Muscle layer of colon (tissue), 2 donors: ENCODE measurements at regions not wholly inside any gene's neighbourhood (a gene's known extent, or its start where the extent isn't known, plus 50 kb on each side); places are given as distances from the start of the nearest gene placed in this dataset.

Source experiments
- H3K27ac ChIP-seq: one replicate; pipeline ENCODE4 v1.7.0; 2013; ENCODE audit warnings: low read depth, mild to moderate bottlenecking, low read length, moderate library complexity
- H3K27me3 ChIP-seq, 2 donors: one replicate each; pipeline ENCODE4 v1.7.0; 2013; ENCODE audit warnings: low read length in 2 of 2, mild to moderate bottlenecking in 2 of 2; ENCODE audit not compliant: insufficient read depth in 2 of 2, control insufficient read depth in 1 of 2
- H3K36me3 ChIP-seq: one replicate; pipeline ENCODE4 v1.7.0; 2013; ENCODE audit warnings: mild to moderate bottlenecking, low read length; ENCODE audit not compliant: insufficient read depth
- H3K4me1 ChIP-seq: one replicate; pipeline ENCODE4 v1.7.0; 2013; ENCODE audit warnings: mild to moderate bottlenecking, low read length; ENCODE audit not compliant: insufficient read depth
- H3K4me3 ChIP-seq, 2 donors: one replicate each; pipeline ENCODE4 v1.7.0; 2013; ENCODE audit warnings: low read length in 2 of 2, low read depth in 1 of 2, mild to moderate bottlenecking in 1 of 2, moderate library complexity in 1 of 2
- H3K9ac ChIP-seq: one replicate; pipeline ENCODE4 v1.7.0; 2013; ENCODE audit warnings: low read length
- H3K9me3 ChIP-seq: one replicate; pipeline ENCODE4 v1.7.0; 2013; ENCODE audit warnings: mild to moderate bottlenecking, low read length
- donor health status: abdominal sarcoma.
- donor health status: Adenocarcinoma of cecum.

DNA sequence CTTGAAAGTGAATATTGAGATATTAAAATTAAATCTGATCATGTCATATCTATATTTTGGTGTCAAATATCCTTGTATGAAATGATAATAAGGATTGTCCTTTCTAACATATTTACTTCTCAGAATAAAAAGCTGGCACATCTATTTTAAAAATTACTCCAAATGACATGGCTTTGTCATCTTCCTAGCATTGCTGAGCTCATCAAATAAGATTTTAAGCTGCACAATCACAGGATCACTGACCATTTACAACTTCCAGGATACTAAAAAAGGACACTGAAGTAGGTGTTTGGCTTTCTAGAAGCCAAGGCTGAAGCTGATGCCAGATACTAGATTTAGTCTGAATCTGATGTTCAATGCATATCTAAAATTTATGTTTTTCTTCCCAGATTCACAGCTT lies 351.1 kb downstream of the BMP4 start:
- H3K4me3 ChIP-seq, result no peak overlapping the region
- H3K36me3 ChIP-seq, result no peaks in the 10 kb centered on the region
- no peak overlapping the region for H3K9ac ChIP-seq
- H3K27me3 ChIP-seq, result no peaks in the 10 kb centered on the region
- no peaks in the 10 kb centered on the region for H3K4me1 ChIP-seq
- no peaks in the 10 kb centered on the region for H3K9me3 ChIP-seq
- H3K27ac ChIP-seq, result no peak overlapping the region

DNA sequence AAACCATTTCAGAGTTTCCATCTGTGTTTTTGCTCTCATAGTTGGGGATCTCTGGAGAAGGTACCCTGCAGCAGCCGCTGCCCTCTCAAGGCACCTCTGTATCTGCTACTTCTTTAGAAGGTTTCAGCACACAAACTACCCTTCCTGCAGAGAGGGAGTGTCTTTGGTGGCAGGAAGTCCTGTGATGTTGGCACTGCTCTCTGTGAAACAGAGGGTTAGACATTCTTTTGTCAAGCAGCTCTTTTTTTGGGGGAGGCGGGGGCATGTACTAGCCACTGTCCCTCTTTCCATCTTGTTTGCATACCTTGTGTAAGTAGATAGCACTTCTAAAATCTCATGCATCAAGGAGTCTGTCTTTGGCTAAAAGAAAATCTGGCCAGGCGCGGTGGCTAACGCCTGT lies 352.6 kb downstream of the BMP4 start:
- H3K4me1 ChIP-seq, result no peaks in the 10 kb centered on the region
- no peak overlapping the region for H3K9ac ChIP-seq
- H3K27ac ChIP-seq, result no peak overlapping the region
- no peaks in the 10 kb centered on the region for H3K9me3 ChIP-seq
- no peak overlapping the region for H3K4me3 ChIP-seq
- H3K36me3 ChIP-seq, result no peaks in the 10 kb centered on the region
- H3K27me3 ChIP-seq, result no peaks in the 10 kb centered on the region

DNA sequence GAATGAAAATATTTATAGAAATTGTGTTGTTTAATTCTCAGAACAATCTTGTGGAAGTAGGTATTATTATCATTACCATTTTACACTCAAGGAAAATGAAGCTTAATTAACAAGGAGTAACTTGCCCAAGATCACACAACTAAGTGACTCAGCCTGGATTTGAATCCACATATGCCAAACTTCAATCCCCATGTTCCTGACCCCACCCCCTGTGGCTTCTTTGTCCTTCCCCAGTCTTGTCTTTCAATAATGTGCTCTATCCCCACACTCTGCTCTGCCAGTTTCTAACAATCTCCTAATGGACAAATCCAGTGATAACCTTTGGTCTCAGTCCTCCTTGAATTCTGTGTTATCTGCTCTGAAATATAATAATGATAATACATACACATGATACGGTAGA lies 355.2 kb downstream of the BMP4 start:
- Histone ChIP-seq H3K4me1 (no peaks in the 10 kb centered on the region), H3K27ac (no peak overlapping the region), H3K27me3 (no peaks in the 10 kb centered on the region), H3K9ac (no peak overlapping the region), H3K4me3 (no peak overlapping the region), H3K36me3 (no peaks in the 10 kb centered on the region), H3K9me3 (no peaks in the 10 kb centered on the region)

DNA sequence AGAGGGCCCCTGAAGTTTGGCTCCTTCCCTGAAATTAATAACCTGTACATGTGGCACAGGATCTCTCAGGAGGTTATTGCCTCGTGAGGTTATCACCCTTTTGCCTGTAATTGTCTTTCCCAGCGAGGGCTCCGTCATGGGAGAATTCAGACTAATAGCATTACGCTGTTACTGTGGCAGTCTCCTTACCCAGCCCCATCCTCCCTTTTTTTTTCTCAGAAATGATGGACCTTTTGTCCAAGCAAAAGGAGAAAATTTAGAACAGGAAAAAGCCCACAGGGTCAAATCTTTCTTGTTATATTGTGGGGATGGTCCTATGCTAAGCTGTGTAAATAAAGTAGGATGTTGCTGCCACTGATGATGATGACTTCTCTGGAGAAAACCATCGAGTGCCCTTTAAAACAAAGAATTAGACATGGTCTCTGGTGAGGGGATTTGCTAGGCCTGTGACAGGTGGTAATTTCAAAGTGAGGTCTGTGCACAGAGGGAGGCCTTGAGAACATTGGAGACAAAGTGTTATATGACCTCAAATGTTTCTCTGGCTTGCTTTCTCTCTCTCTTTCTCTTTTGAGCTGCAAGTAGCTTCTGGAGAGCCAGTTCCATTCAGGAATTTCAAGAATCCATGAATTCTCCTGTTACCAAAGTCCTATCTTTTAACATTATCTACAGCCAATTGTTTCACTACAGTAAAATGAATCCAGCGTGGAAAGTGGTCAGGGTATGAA lies 357.2 kb downstream of the BMP4 start:
- H3K4me3 ChIP-seq, result no peak overlapping the region
- H3K36me3 ChIP-seq, result no peaks in the 10 kb centered on the region
- H3K4me1 ChIP-seq, result no peaks in the 10 kb centered on the region
- no peak overlapping the region for H3K9ac ChIP-seq
- no peaks in the 10 kb centered on the region for H3K27me3 ChIP-seq
- no peaks in the 10 kb centered on the region for H3K9me3 ChIP-seq
- no peak overlapping the region for H3K27ac ChIP-seq

DNA sequence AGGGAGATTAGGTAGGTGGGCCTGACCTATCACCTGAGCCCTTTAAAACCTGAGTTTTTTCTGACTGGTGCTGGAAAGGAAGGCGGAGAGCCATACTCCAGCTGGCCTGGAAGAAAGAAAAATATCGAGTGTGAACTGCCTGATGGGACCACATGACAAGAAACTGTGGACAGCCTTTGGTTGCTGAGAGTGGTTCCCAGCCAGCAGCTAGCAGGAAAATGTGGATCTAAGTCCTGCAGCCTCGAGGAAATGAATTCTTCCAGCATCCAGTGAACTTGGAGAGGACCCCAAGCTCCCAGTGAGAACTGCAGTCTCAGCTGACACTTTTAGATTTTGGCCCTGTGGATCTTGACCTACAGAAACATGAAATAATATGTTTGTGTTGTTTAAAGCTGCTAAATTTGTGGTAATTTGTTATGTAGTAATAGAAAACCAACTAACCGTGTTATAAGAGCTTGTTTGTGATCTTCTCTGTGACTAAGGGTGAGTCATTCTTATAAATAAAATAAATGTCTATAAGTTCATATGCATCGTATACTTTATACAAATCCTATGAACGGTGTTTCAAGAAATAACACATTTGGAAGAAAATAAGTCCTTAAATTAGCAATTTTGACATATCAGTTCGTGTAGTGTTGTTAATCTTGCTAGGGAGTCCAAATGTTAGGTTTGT lies 359.6 kb downstream of the BMP4 start:
- H3K9me3 ChIP-seq, result no peaks in the 10 kb centered on the region
- H3K27me3 ChIP-seq, result no peaks in the 10 kb centered on the region
- no peaks in the 10 kb centered on the region for H3K4me1 ChIP-seq
- no peak overlapping the region for H3K4me3 ChIP-seq
- no peaks in the 10 kb centered on the region for H3K36me3 ChIP-seq
- no peak overlapping the region for H3K9ac ChIP-seq
- no peak overlapping the region for H3K27ac ChIP-seq

DNA sequence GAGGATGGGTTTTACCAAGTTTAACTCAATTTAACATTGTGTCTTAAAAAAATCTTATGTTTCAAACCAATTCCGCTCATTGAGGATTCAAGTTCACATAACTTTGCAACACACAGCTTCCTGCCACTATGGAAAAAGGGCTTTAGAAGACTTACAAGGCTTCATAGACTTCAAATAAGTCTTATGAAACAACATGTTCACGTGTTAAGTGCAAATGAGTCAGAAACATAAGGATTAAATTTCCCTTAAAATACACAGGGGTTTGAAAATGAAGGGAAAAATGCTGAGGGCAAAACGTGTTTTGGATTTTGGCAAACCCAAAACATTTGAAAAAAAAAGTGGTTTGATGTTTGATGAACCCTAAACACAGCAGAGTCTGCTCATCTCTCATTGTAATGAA lies 364.8 kb downstream of the BMP4 start:
- H3K27me3 ChIP-seq, result no peaks in the 10 kb centered on the region
- no peaks in the 10 kb centered on the region for H3K4me1 ChIP-seq
- no peaks in the 10 kb centered on the region for H3K36me3 ChIP-seq
- H3K9me3 ChIP-seq, result no peaks in the 10 kb centered on the region
- H3K4me3 ChIP-seq, result no peak overlapping the region
- H3K9ac ChIP-seq, result no peak overlapping the region
- H3K27ac ChIP-seq, result no peak overlapping the region

DNA sequence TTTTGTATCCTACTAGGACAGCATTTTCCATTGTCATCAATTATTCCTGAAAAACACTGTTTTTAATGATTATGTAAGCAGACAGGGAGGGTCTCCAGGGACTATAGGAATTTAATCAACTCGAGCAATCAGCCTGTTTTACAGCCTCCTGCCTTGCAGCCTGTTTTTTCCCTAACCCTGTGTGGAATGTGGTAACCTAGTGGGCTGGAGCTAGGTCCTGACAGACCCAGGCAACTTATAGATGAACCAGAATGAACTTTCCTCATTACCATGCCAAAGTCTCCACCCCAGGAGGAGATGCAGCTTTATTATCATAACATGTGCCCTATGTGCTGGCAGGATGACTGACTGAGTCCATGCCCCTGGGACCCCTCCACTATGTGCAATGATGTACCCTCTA lies 375.1 kb downstream of the BMP4 start:
- no peak overlapping the region for H3K9ac ChIP-seq

DNA sequence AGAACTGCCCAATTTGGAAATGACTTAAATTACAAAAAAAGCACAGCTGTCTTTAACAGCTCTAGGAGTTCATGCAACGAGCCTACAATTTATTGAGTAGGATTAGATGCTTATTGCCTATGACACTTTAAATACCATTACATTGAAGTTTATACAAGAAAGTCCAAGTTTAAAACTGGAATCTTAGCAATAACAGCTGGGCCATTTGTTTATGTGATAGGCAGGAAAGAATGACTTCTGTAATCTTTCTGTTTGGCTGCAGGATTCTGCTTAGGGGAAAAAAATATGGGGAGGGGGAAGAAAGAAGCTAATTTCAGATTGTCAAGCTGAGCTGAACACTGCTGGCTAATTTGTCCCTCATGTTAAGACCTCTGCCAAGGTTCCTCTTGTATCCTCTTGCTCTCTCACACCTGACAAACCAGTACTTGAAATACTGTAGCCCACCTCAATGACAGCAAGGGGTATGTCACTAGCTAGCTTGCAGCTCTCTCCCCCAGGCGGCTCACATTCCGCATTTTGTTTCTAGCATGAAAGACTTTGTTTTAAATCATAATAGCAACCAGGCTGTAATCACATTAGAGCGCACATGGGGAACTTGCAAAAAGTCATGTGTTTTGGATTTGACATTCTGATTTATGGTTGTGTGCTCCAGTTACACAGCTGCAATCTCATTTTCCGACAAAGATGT lies 384.8 kb downstream of the BMP4 start:
- peak overlapping the region; percentile 41 for H3K27ac ChIP-seq

More for the DNA sequence above, 375.1 kb downstream of the BMP4 start:
- Histone ChIP-seq H3K27me3 (no peaks in the 10 kb centered on the region), H3K27ac (no peak overlapping the region), H3K4me1 (no peaks in the 10 kb centered on the region), H3K9me3 (no peaks in the 10 kb centered on the region), H3K4me3 (no peak overlapping the region), H3K36me3 (no peaks in the 10 kb centered on the region)

DNA sequence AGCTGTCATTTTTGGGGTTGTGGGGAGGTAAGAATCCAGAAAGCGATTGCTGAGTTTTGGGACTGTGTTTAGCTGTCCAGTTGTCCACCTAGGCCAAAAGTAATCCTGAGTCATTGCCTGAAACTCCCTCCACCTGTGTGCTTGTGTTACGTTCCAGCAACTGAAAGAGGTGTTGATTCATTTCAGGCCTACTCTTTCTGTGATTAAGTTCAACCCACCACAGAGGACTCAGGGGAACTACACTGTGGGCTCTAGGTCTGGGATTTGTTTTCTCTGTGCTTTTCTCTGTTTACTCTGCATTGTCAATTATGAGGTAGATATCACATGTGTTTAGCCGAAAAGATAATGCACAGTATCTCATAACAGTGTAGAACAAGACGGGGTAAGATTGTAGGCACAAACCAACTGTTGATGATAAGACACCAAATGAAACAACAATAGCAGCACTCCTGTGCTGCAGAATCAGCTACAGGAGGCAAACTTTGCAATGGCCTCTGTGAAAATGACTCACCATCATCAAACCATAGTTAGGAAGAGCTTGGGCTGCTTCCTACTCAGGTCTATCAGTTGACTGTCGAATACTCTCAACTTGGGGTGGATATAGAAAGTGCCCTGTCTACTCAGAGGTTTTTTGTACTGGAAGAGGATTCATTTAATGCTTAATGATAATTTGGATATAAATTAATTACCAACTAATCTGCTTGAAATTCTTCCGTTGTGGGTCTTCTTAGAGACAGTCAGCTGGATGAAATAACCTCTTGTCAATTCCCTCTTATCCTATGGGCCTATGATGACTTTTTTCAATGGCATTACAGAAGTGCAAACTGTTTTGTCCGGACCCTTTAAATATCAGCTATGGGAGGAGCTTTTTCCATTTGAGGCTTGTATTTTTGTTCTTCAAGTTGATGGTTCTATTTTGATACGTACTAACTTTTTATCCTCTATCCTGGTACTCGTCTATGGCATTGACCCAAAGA lies 385.9 kb downstream of the BMP4 start:
- Histone ChIP-seq H3K4me1 (peaks cover 28% of the 10 kb centered on the region), H3K27ac (peak overlapping the region; percentile 35), H3K36me3 (no peaks in the 10 kb centered on the region), H3K9ac (no peak overlapping the region), H3K27me3 (no peaks in the 10 kb centered on the region), H3K9me3 (no peaks in the 10 kb centered on the region), H3K4me3 (no peak overlapping the region)

More for the DNA sequence above, 384.8 kb downstream of the BMP4 start:
- H3K9ac ChIP-seq, result no peak overlapping the region
- no peaks in the 10 kb centered on the region for H3K27me3 ChIP-seq
- H3K4me1 ChIP-seq, result peaks cover 28% of the 10 kb centered on the region
- no peaks in the 10 kb centered on the region for H3K9me3 ChIP-seq
- no peaks in the 10 kb centered on the region for H3K36me3 ChIP-seq
- H3K4me3 ChIP-seq, result no peak overlapping the region

DNA sequence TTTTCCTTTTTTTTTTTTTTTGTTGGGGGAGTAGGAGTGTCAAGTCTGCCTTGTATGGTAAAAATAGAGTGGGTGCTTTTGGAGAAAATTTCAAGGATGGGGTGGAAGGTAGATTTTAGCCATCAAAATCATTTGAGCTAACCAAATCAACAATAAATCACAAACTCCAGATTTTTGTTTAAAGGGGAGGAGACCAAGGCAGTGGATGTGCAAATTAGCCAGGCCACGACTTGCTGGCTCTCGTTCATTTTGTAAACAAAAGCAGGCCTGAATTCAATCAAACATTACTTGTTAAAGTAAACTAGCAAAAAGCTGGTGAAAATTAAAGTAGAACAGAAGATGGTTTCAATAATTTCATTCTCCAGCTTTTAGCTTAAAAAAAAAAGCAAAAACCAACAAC lies 387.2 kb downstream of the BMP4 start:
- no peak overlapping the region for H3K27ac ChIP-seq
- peaks cover 28% of the 10 kb centered on the region for H3K4me1 ChIP-seq
- no peaks in the 10 kb centered on the region for H3K36me3 ChIP-seq
- H3K9ac ChIP-seq, result no peak overlapping the region
- H3K9me3 ChIP-seq, result no peaks in the 10 kb centered on the region
- H3K4me3 ChIP-seq, result no peak overlapping the region
- H3K27me3 ChIP-seq, result no peaks in the 10 kb centered on the region

DNA sequence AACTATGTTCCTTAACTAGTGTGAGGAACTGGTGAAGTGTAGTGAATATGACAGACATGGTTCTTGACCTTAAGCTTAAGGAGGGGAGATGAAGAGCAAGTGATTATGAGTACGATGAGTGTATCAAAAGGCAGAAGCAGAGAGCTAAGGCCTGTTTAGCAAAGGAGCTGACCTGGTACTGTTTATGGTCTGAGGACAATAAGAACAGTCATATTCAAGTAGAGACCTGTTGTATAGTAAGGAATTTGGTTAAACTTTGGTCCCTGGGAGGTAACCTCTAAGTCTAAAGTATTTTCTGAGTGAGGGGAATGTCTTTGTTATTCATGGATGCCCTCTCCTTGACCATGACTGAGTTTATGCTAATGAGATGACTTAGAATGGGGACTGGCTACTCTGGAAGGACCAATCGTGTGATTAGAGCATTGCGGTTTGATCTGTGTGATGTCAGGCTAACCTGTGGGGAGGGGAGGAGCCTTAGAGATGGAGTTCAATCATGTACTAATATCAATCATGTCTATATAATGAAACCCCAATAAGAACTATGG lies 389.3 kb downstream of the BMP4 start:
- Histone ChIP-seq H3K4me3 (no peak overlapping the region), H3K27me3 (no peaks in the 10 kb centered on the region), H3K9me3 (no peaks in the 10 kb centered on the region), H3K36me3 (no peaks in the 10 kb centered on the region), H3K27ac (no peak overlapping the region), H3K9ac (no peak overlapping the region), H3K4me1 (peaks cover 28% of the 10 kb centered on the region)
